ENCODE measurements at regions not wholly inside any gene's neighbourhood (a gene's known extent, or its start where the extent isn't known, plus 50 kb on each side); places are given as distances from the start of the nearest gene placed in this dataset.

- Histone ChIP-seq H3K27me3 (no peaks in the 10 kb centered on the region), H3K9me3 (no peaks in the 10 kb centered on the region), H3K27ac (no peak overlapping the region), H3K4me3 (no peak overlapping the region), H3K4me1 (no peaks in the 10 kb centered on the region), H3K36me3 (no peaks in the 10 kb centered on the region)
- intact Hi-C loops (cut with DNase I): no loop called here
- DNase-seq (ENCODE audit: extremely low spot score in 2 of 2): no peak
- TF ChIP-seq CTCF (IDR thresholded peaks at IDR 0.05) (no peak), POLR2A (IDR thresholded peaks at IDR 0.05) (no peak), POLR2AphosphoS5 (IDR thresholded peaks at IDR 0.05; ENCODE audit: insufficient read depth in 1 of 2, low read depth in 1 of 2) (no peak)
Observed at GRCh38 chr4:133324491-133324890, 175.4 kb downstream of the PCDH10 start.

GRCh38 chr4:133323670-133324069 lies 174.6 kb downstream of the PCDH10 start:
- TF ChIP-seq POLR2A (IDR thresholded peaks at IDR 0.05) (no peak), CTCF (IDR thresholded peaks at IDR 0.05) (no peak), POLR2AphosphoS5 (IDR thresholded peaks at IDR 0.05; ENCODE audit: insufficient read depth in 1 of 2, low read depth in 1 of 2) (no peak)
- Histone ChIP-seq H3K9me3 (no peaks in the 10 kb centered on the region), H3K27ac (no peak overlapping the region), H3K36me3 (no peaks in the 10 kb centered on the region), H3K4me3 (no peak overlapping the region), H3K27me3 (no peaks in the 10 kb centered on the region), H3K4me1 (no peaks in the 10 kb centered on the region)
- intact Hi-C loops (cut with DNase I): no loop called here
- no peak for DNase-seq (ENCODE audit: extremely low spot score in 2 of 2)

GRCh38 chr4:133320576-133321170 lies 171.6 kb downstream of the PCDH10 start:
- intact Hi-C loops (cut with DNase I): no loop called here
- no peak for TF ChIP-seq POLR2A (IDR thresholded peaks at IDR 0.05)
- peak in 1 of 3 experiments; percentile 16 for TF ChIP-seq CTCF (IDR thresholded peaks at IDR 0.05)

GRCh38 chr4:133316909-133317308 lies 167.8 kb downstream of the PCDH10 start:
- H3K36me3 ChIP-seq: no peaks in the 10 kb centered on the region
- no peaks in the 10 kb centered on the region for H3K9me3 ChIP-seq
- intact Hi-C loops (cut with DNase I): no loop called here
- H3K27me3 ChIP-seq: no peaks in the 10 kb centered on the region
- no peaks in the 10 kb centered on the region for H3K4me1 ChIP-seq
- no peak overlapping the region for H3K4me3 ChIP-seq
- no peak for DNase-seq (ENCODE audit: extremely low spot score in 2 of 2)
- no peak overlapping the region for H3K27ac ChIP-seq
- TF ChIP-seq POLR2AphosphoS5 (IDR thresholded peaks at IDR 0.05; ENCODE audit: insufficient read depth in 1 of 2, low read depth in 1 of 2) (no peak), POLR2A (IDR thresholded peaks at IDR 0.05) (no peak), CTCF (IDR thresholded peaks at IDR 0.05) (no peak)

More at GRCh38 chr4:133320576-133321170, 171.6 kb downstream of the PCDH10 start:
- no peak for DNase-seq (ENCODE audit: extremely low spot score in 2 of 2)
- H3K4me3 ChIP-seq: no peak overlapping the region
- H3K27ac ChIP-seq: no peak overlapping the region
- no peaks in the 10 kb centered on the region for H3K36me3 ChIP-seq
- H3K4me1 ChIP-seq: no peaks in the 10 kb centered on the region
- H3K27me3 ChIP-seq: no peaks in the 10 kb centered on the region
- no peaks in the 10 kb centered on the region for H3K9me3 ChIP-seq

- Histone ChIP-seq H3K27me3 (no peaks in the 10 kb centered on the region), H3K4me3 (no peak overlapping the region), H3K9me3 (no peaks in the 10 kb centered on the region), H3K4me1 (no peaks in the 10 kb centered on the region), H3K27ac (no peak overlapping the region), H3K36me3 (no peaks in the 10 kb centered on the region)
- no peak for DNase-seq (ENCODE audit: extremely low spot score in 2 of 2)
- intact Hi-C loops (cut with DNase I): no loop called here
- TF ChIP-seq POLR2A (IDR thresholded peaks at IDR 0.05) (no peak), CTCF (IDR thresholded peaks at IDR 0.05) (no peak), POLR2AphosphoS5 (IDR thresholded peaks at IDR 0.05; ENCODE audit: insufficient read depth in 1 of 2, low read depth in 1 of 2) (no peak)
Observed at GRCh38 chr4:133314991-133315390, 165.9 kb downstream of the PCDH10 start.
